T-helper 1 cell treated with Interleukin-12 subunit alpha and Interleukin-12 subunit beta and Interleukin-4 antibody, amounts not matched to agents 30 ng/mL and 1 ng/mL, for 36 hours (primary cell): ENCODE measurements at regions not wholly inside any gene's neighbourhood (a gene's known extent, or its start where the extent isn't known, plus 50 kb on each side); places are given as distances from the start of the nearest gene placed in this dataset.
"Not testable (repeated sequence)": the region's sequence is repeated elsewhere in the genome, so short reads cannot be mapped to it uniquely, and the experiment has no call there.

Source experiments
- intact Hi-C: fragments of 100-400 bp; cut with micrococcal nuclease; formaldehyde crosslinking; loops from one replicate; pipeline ENCODE4 v1.15.1; 2024

GRCh38 chr9:86629530-86629929, 275.3 kb upstream of the TUT7 start:
- intact Hi-C loops, result no loop called here

GRCh38 chr9:86626802-86627201, 272.6 kb upstream of the TUT7 start:
- intact Hi-C loops, result no loop called here

- intact Hi-C loops, result no loop called here
These were observed 270.4 kb upstream of the TUT7 start for GRCh38 chr9:86624630-86625029.

- intact Hi-C loops, result loop anchor here (1.0 kb wide), 1 partner anchor 709 kb away; no protein-coding TSS in a partner anchor
These were observed 260.9 kb upstream of the TUT7 start for GRCh38 chr9:86614871-86615849.

GRCh38 chr9:86613943-86614342, 259.7 kb upstream of the TUT7 start:
- intact Hi-C loops, result no loop called here

GRCh38 chr9:86611534-86611933, 257.3 kb upstream of the TUT7 start:
- intact Hi-C loops, result not testable (repeated sequence)

- intact Hi-C loops, result no loop called here
These were observed 251.1 kb upstream of the TUT7 start for GRCh38 chr9:86605303-86605702.

- intact Hi-C loops, result no loop called here
These were observed 250.5 kb upstream of the TUT7 start for GRCh38 chr9:86604741-86605140.

GRCh38 chr9:86602715-86603114, 248.5 kb upstream of the TUT7 start:
- intact Hi-C loops, result no loop called here

GRCh38 chr9:86601697-86602096, 247.5 kb upstream of the TUT7 start:
- intact Hi-C loops, result no loop called here

- intact Hi-C loops, result no loop called here
These were observed 246.8 kb upstream of the TUT7 start for GRCh38 chr9:86600977-86601376.

- intact Hi-C loops, result no loop called here
These were observed 246.1 kb upstream of the TUT7 start for GRCh38 chr9:86600291-86600690.

GRCh38 chr9:86599561-86599960, 245.4 kb upstream of the TUT7 start:
- intact Hi-C loops, result no loop called here

- intact Hi-C loops, result no loop called here
These were observed 244.4 kb upstream of the TUT7 start for GRCh38 chr9:86598411-86599239.

- intact Hi-C loops, result no loop called here
These were observed 240.5 kb upstream of the TUT7 start for GRCh38 chr9:86594724-86595123.

- intact Hi-C loops, result no loop called here
These were observed 237.3 kb upstream of the TUT7 start for GRCh38 chr9:86591472-86591871.

- intact Hi-C loops, result no loop called here
These were observed 235.5 kb upstream of the TUT7 start for GRCh38 chr9:86589730-86590129.

- intact Hi-C loops, result no loop called here
These were observed 235.1 kb upstream of the TUT7 start for GRCh38 chr9:86589273-86589672.

- intact Hi-C loops, result no loop called here
These were observed 231.9 kb upstream of the TUT7 start for GRCh38 chr9:86586144-86586494.

- intact Hi-C loops, result no loop called here
These were observed 231.4 kb upstream of the TUT7 start for GRCh38 chr9:86585422-86586143.

GRCh38 chr9:86580688-86581087, 226.5 kb upstream of the TUT7 start:
- intact Hi-C loops, result no loop called here

- intact Hi-C loops, result no loop called here
These were observed 224.5 kb upstream of the TUT7 start for GRCh38 chr9:86578722-86579121.
